HCT116 (cell line): ENCODE measurements at regions not wholly inside any gene's neighbourhood (a gene's known extent, or its start where the extent isn't known, plus 50 kb on each side); places are given as distances from the start of the nearest gene placed in this dataset.

ENCODE experiments used
- ATAC-seq: fragments of 200-7000 bp; cut with Tn5 transposase; 2 replicates; pipeline ENCODE4 v1.9.1; 2020; ENCODE audit warnings: mild to moderate bottlenecking, moderate library complexity
- BruUV-seq: library from RNA; stranded (reverse); fragments of 400-500 nt; replicated peaks from 2 replicates; lab custom pipeline; 2021; lab: Mats Ljungman, UMichigan
- CTCF ChIA-PET: fragments of 300-600 bp; sonication (Branson Sonifier 250); formaldehyde crosslinking; loops from one replicate; lab custom pipeline; 2021; ENCODE audit warnings: antibody characterized with exemption; lab: Charles Lee
- POLR2A ChIA-PET: fragments of 300-600, 350-600 bp; sonication (Branson Sonifier 250); formaldehyde crosslinking; loops from one replicate; lab custom pipeline; 2021; ENCODE audit warnings: antibody characterized with exemption; lab: Charles Lee
- RAD21 ChIA-PET, 2 experiments: fragments of 300-600 bp; sonication (Branson Sonifier 250); formaldehyde crosslinking; loops; one replicate each; lab custom pipeline; 2023; ENCODE audit warnings: low total read pairs in 2 of 2; ENCODE audit not compliant: uncharacterized antibody in 2 of 2, unreplicated experiment in 2 of 2, low non-redundant PET in 1 of 2; lab: Charles Lee
- DNase-seq: peaks from one replicate; pipeline ENCODE4 v3.0.0-alpha.2; 2010; ENCODE audit warnings: low read depth, low spot score
- H2AFZ ChIP-seq: fragments of 200-600 bp; shearing (Covaris generic), sonication (generic); 2 replicates; pipeline ENCODE4 v1.6.1; 2017; ENCODE audit warnings: low read depth, mixed run types, mixed read lengths, antibody characterized with exemption, low read length; ENCODE audit not compliant: poor library complexity, severe bottlenecking
- H3K27ac ChIP-seq: 2 replicates; pipeline ENCODE4 v1.5.1; 2012; ENCODE audit warnings: low read depth, low read length
- H3K27me3 ChIP-seq: fragments of 200-600 bp; sonication (generic); 2 replicates; pipeline ENCODE4 v1.6.1; 2016; ENCODE audit warnings: mixed run types, low read length, mixed read lengths; ENCODE audit not compliant: insufficient read depth
- H3K36me3 ChIP-seq, 2 experiments: fragments of 200-500 bp in 1 of 2; fragments of 200-600 bp in 1 of 2; sonication (Bioruptor generic) in 1 of 2; sonication (generic) in 1 of 2; 2 replicates each; pipeline versions ENCODE4 v1.5.1 to v1.6.1; 2014 to 2016; ENCODE audit warnings: low read length in 2 of 2, inconsistent platforms in 1 of 2, mixed read lengths in 1 of 2, mixed run types in 1 of 2; ENCODE audit not compliant: insufficient read depth in 2 of 2, control insufficient read depth in 1 of 2
- H3K4me1 ChIP-seq, 2 experiments: fragments of 200-600 bp in 1 of 2; sonication (generic) in 1 of 2; 2 replicates each; pipeline versions ENCODE4 v1.5.1 to v1.6.1; 2012 to 2017; ENCODE audit warnings: low read length in 2 of 2, inconsistent platforms in 1 of 2, mild to moderate bottlenecking in 1 of 2, mixed read lengths in 1 of 2, mixed run types in 1 of 2, moderate library complexity in 1 of 2; ENCODE audit not compliant: insufficient read depth in 2 of 2, control insufficient read depth in 1 of 2
- H3K4me2 ChIP-seq: fragments of 200-600 bp; sonication (generic); 2 replicates; pipeline ENCODE4 v1.6.1; 2017; ENCODE audit warnings: mixed run types, low read length, mixed read lengths
- H3K4me3 ChIP-seq, 2 experiments: fragments of 200-600 bp in 1 of 2; sonication (generic) in 1 of 2; replicated peaks in 1 of 2; 2 replicates each; pipeline ENCODE4 v1.5.1; 2011 to 2016; ENCODE audit warnings: low read length in 2 of 2, control low read depth in 1 of 2, low read depth in 1 of 2, mild to moderate bottlenecking in 1 of 2, mixed read lengths in 1 of 2, mixed run types in 1 of 2
- H3K79me2 ChIP-seq: fragments of 200-600 bp; sonication (generic); 2 replicates; pipeline ENCODE4 v1.6.1; 2017; ENCODE audit warnings: mild to moderate bottlenecking, mixed run types, low read length, moderate library complexity, mixed read lengths; ENCODE audit not compliant: insufficient read depth
- H3K9ac ChIP-seq: fragments of 200-600 bp; sonication (generic); 2 replicates; pipeline ENCODE4 v1.6.1; 2016; ENCODE audit warnings: low read length, mixed read lengths
- H3K9me2 ChIP-seq: fragments of 200-600 bp; sonication (generic), shearing (Covaris generic); 2 replicates; pipeline ENCODE4 v1.6.1; 2017; ENCODE audit warnings: mixed run types, mild to moderate bottlenecking, moderate library complexity; ENCODE audit not compliant: insufficient read depth
- H3K9me3 ChIP-seq, 2 experiments: fragments of 200-500 bp in 1 of 2; fragments of 200-600 bp in 1 of 2; sonication (Bioruptor generic) in 1 of 2; sonication (generic) in 1 of 2; 2 replicates each; pipeline ENCODE4 v1.6.1; 2014 to 2017; ENCODE audit warnings: low read length in 2 of 2, mixed read lengths in 2 of 2, inconsistent platforms in 1 of 2, low read depth in 1 of 2, mild to moderate bottlenecking in 1 of 2, mixed run types in 1 of 2, moderate library complexity in 1 of 2; ENCODE audit not compliant: control insufficient read depth in 1 of 2, insufficient read depth in 1 of 2
- H4K20me1 ChIP-seq: fragments of 200-600 bp; sonication (generic), shearing (Covaris generic); 2 replicates; pipeline ENCODE4 v1.6.1; 2017; ENCODE audit warnings: mixed run types, mild to moderate bottlenecking, moderate library complexity; ENCODE audit not compliant: insufficient read depth
- CEBPB ChIP-seq: IDR thresholded peaks from 2 replicates; pipeline ENCODE4 v1.6.1; 2012; ENCODE audit warnings: low read depth
- EGR1 ChIP-seq: IDR thresholded peaks from 2 replicates; pipeline ENCODE4 v1.6.1; 2012; ENCODE audit warnings: low read depth
- EZH2phosphoT487 ChIP-seq: fragments of 200-600 bp; IDR thresholded peaks from 2 replicates; pipeline ENCODE4 v1.6.1; 2018; ENCODE audit warnings: antibody characterized with exemption, borderline replicate concordance
- FOSL1 ChIP-seq: IDR thresholded peaks from 2 replicates; pipeline ENCODE4 v1.6.1; 2012; ENCODE audit warnings: low read depth
- JUND ChIP-seq: IDR thresholded peaks from 2 replicates; pipeline ENCODE4 v1.6.1; 2012
- POLR2A ChIP-seq: IDR thresholded peaks from 2 replicates; pipeline ENCODE4 v1.7.0; 2011; ENCODE audit warnings: borderline replicate concordance; ENCODE audit not compliant: insufficient read depth, insufficient read length; ENCODE audit errors: extremely low read depth
- POLR2AphosphoS5 ChIP-seq: IDR thresholded peaks from 2 replicates; pipeline ENCODE4 v1.6.1; 2011; ENCODE audit warnings: mild to moderate bottlenecking, low read depth, low read length, moderate library complexity
- SRF ChIP-seq: IDR thresholded peaks from 2 replicates; pipeline ENCODE4 v1.6.1; 2012; ENCODE audit warnings: low read depth
- YY1 ChIP-seq: IDR thresholded peaks from 2 replicates; pipeline ENCODE4 v1.6.1; 2011; ENCODE audit warnings: low read length, low read depth, moderate library complexity, mild to moderate bottlenecking; ENCODE audit not compliant: insufficient replicate concordance; ENCODE audit errors: extremely low read depth
- ZFX ChIP-seq: fragments of 450-650 bp; IDR thresholded peaks from 2 replicates; pipeline ENCODE4 v1.6.1; 2017
- ZNF274 ChIP-seq: fragments of 200-500 bp; sonication (Bioruptor generic); IDR thresholded peaks from 2 replicates; pipeline ENCODE4 v1.6.1; 2014; ENCODE audit warnings: mild to moderate bottlenecking, low read depth, low read length, inconsistent platforms
- intact Hi-C: fragments of 100-400 bp; cut with micrococcal nuclease; formaldehyde crosslinking; loops from 2 replicates; pipeline ENCODE4 v1.10.0; 2022
- TF ChIP-seq, protein P1 (sequence below), 3 experiments: fragments of 200-600 bp in 1 of 3; sonication (generic) in 1 of 3; IDR thresholded peaks in 2 of 3; conservative IDR thresholded peaks in 1 of 3; 2 replicates each; pipeline ENCODE4 v1.5.1; 2012 to 2017; ENCODE audit warnings: low read depth in 2 of 3, low read length in 2 of 3, antibody characterized with exemption in 1 of 3, borderline replicate concordance in 1 of 3, control low read depth in 1 of 3, mild to moderate bottlenecking in 1 of 3, mixed read lengths in 1 of 3, mixed run types in 1 of 3, moderate library complexity in 1 of 3; ENCODE audit not compliant: insufficient read depth in 1 of 3
- TF ChIP-seq, protein P2 (sequence below): IDR thresholded peaks from 2 replicates; pipeline ENCODE4 v1.6.1; 2012
- TF ChIP-seq, protein P3 (sequence below): IDR thresholded peaks from 2 replicates; pipeline ENCODE4 v1.6.1; 2012

- no peak for TF ChIP-seq POLR2A
- no peak for TF ChIP-seq ZFX
- no peak for TF ChIP-seq ZNF274
- no peak for TF ChIP-seq EGR1
- no peak for TF ChIP-seq FOSL1
- TF ChIP-seq, protein P1, sequence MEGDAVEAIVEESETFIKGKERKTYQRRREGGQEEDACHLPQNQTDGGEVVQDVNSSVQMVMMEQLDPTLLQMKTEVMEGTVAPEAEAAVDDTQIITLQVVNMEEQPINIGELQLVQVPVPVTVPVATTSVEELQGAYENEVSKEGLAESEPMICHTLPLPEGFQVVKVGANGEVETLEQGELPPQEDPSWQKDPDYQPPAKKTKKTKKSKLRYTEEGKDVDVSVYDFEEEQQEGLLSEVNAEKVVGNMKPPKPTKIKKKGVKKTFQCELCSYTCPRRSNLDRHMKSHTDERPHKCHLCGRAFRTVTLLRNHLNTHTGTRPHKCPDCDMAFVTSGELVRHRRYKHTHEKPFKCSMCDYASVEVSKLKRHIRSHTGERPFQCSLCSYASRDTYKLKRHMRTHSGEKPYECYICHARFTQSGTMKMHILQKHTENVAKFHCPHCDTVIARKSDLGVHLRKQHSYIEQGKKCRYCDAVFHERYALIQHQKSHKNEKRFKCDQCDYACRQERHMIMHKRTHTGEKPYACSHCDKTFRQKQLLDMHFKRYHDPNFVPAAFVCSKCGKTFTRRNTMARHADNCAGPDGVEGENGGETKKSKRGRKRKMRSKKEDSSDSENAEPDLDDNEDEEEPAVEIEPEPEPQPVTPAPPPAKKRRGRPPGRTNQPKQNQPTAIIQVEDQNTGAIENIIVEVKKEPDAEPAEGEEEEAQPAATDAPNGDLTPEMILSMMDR (IDR thresholded peaks at IDR 0.05 in 2 of 3, conservative IDR thresholded peaks at IDR 0.05 in 1 of 3; ENCODE audit: borderline replicate concordance in 1 of 3, insufficient read depth in 1 of 3, low read depth in 2 of 3, low read length in 2 of 3): no peak
- TF ChIP-seq JUND: no peak
- no peak for TF ChIP-seq POLR2AphosphoS5
These were observed 494.2 kb downstream of the TSN start (continued) for GRCh38 chr2:122249673-122250072.

GRCh38 chr2:122251158-122251557, 495.7 kb downstream of the TSN start:
- H3K4me3 ChIP-seq: no peak overlapping the region
- H3K36me3 ChIP-seq: no peaks in the 10 kb centered on the region
- intact Hi-C loops: no loop called here
- DNase-seq (no peak), ATAC-seq (no peak)
- TF ChIP-seq YY1 (no peak), FOSL1 (no peak), CEBPB (no peak), EZH2phosphoT487 (no peak), SRF (no peak), ZNF274 (no peak)
- TF ChIP-seq, protein P2, sequence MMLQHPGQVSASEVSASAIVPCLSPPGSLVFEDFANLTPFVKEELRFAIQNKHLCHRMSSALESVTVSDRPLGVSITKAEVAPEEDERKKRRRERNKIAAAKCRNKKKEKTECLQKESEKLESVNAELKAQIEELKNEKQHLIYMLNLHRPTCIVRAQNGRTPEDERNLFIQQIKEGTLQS: no peak
- TF ChIP-seq, protein P1 (IDR thresholded peaks at IDR 0.05 in 2 of 3, conservative IDR thresholded peaks at IDR 0.05 in 1 of 3; ENCODE audit: borderline replicate concordance in 1 of 3, insufficient read depth in 1 of 3, low read depth in 2 of 3, low read length in 2 of 3): no peak
- TF ChIP-seq, protein P3, sequence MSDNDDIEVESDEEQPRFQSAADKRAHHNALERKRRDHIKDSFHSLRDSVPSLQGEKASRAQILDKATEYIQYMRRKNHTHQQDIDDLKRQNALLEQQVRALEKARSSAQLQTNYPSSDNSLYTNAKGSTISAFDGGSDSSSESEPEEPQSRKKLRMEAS: no peak
- H2AFZ ChIP-seq: no peak overlapping the region
- H3K9ac ChIP-seq: no peak overlapping the region
- H3K79me2 ChIP-seq: no peaks in the 10 kb centered on the region
- H3K9me3 ChIP-seq: no peaks in the 10 kb centered on the region
- H3K4me1 ChIP-seq: no peaks in the 10 kb centered on the region
- CTCF ChIA-PET: no interaction called here
- no peak overlapping the region for H3K27ac ChIP-seq
- no peak overlapping the region for H3K4me2 ChIP-seq
- RAD21 ChIA-PET: no interaction called here
- H4K20me1 ChIP-seq: no peaks in the 10 kb centered on the region
- no peaks in the 10 kb centered on the region for H3K9me2 ChIP-seq
- POLR2A ChIA-PET: no interaction called here
- no peaks in the 10 kb centered on the region for H3K27me3 ChIP-seq
- BruUV-seq: no TSS peak
